HG03139 (cell line): ENCODE measurements at regions not wholly inside any gene's neighbourhood (a gene's known extent, or its start where the extent isn't known, plus 50 kb on each side); places are given as distances from the start of the nearest gene placed in this dataset.

ENCODE experiments used
- ATAC-seq: cut with Tn5 transposase; IDR thresholded peaks from one replicate; pipeline ENCODE4 v1.9.1; 2021; ENCODE audit not compliant: unreplicated experiment

- ATAC-seq = no peak
These were observed 245.5 kb upstream of the HS6ST1 start for GRCh38 chr2:128564131-128564530.

GRCh38 chr2:128564551-128564950 is 245.9 kb upstream of the HS6ST1 start:
- ATAC-seq = no peak

DNA sequence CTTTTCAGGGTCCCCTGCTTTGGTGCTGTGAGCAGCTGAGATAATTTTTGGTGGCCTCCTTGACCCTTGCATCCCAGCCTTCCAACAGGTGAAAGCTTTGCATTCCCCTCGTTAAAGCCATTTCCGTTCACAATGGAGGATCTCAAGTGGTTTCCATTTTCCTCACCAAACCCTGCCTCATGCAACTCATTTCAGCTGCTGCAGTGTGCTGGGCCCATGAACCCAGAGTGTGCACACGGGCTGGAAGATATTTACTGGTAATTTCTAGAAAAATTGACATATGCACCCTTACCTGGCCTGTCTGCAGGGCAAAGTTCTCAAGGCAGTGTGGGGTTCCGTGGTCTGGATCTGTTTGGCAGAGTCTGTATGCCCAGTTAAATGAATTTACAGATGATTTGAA is 246.8 kb upstream of the HS6ST1 start:
- no peak for ATAC-seq

DNA sequence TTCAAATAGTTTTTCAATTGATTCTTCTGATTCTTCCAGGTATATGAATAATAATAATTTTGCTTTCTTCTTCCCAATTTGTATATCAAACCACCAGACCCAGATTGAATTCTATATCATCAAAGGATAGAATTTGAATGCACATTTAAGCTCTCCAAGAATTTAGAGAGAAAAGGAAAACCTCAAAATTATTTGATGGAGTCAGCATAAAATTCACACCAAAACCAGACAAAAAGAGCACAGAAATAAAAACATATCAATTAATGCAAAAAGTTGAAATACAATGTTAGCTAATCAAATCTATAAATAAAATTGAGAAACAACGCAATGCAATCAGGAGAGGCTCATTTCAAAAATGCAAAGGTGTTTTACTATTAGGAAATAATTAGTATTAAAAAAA is 248.0 kb upstream of the HS6ST1 start:
- no peak for ATAC-seq

GRCh38 chr2:128568106-128568505 is 249.4 kb upstream of the HS6ST1 start:
- ATAC-seq = no peak

DNA sequence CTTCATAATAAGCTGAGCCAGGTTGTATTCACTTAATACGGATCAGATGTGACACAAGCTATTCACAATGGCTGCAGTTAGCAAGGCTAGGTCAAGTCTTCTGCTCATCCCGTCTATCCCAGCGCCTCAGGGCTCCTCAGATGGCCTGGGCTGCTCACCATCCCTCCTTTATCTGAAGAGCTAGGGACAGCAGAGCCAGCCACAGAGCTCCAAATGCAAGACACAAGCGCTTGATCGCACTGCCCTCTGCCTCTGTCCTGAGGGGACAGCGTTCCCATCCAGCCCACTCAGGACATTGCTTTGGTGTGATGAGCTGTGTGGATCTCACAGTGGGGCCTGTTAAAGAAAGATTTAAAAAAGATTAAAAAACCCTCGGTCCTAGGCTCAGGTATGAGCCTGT is 254.4 kb upstream of the HS6ST1 start:
- ATAC-seq = no peak

GRCh38 chr2:128573531-128573930 is 254.9 kb upstream of the HS6ST1 start:
- ATAC-seq = no peak

DNA sequence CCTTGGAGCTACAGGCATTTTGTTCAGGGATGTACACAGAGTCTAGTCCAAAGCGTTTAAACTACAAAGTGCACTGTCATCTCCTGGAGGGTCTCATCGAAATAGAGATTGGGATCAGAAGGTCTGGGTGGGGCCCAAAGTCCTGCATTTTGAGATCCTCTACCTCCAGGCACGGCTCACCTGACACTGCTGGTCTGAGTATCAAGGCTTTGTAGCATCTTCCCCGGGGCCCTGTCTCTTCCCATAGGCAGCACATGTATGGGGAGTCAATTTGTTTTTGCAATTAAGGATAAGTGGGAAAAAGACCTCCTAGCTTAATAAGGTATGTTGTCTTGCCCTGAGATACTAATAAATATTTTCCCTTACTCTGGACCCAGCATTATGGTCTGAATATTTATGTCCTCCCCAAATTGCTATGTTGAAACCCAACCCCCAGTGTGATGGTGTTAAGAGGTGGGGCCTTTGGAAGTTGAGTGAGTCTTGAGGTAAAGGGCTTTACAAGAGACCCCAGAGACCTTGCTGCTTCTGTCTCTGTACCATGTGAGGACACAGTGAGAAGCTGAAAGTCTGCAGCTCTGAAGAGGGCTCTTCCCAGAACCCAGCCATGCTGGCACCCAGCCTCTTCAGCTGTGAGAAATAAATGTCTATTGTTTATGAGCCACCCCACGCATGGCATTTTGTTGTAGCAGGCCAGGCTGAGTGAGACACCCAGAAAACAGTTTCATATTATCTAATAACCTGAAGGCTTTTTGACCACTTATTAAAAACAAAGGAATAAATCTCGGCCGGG is 258.7 kb upstream of the HS6ST1 start:
- no peak for ATAC-seq

DNA sequence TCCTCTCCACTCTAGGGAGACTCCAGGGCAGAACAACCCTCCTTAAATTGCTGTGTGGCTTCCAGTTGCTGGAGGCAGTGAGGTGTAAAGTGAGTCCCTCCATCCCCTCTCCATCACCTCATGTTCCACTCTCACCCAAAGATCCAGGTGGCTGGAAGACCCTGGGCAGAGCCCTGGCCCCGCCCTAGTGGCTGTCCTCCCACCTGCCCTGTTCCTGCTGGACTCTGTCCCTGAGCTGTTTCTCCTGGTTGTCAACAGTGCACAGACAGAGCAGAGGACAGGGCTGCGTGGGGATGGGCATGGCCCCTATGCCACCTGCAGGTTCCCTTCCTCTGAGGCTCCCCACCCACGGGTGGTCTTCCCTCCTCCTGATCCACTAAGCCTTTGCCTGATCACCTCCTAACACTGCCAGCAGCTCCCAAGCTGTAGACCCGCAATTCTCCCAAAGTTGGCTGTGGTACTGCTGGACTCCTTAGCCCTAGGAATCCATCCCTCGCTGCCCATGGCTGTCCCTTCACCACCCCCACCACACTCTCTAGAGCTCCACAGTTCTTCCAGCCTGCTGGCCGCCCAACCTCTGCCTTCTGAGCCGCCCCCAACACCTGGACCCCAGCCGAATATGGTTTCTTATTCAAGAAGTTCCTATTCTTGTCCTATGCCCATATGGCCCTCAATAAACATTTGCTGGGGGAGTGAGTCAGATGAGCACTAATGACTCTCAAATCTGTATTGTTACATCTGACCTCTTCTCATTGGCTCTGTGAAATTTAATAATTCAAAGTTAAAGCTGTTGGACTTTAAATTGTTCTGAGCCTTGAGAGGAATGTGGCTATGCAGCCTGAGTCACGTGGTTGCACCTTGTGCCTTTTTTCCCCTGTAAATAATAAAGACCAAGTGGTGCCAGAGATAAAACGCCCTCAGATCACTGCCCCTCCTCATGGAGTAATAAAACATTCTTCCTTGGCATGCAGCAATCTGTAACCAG is 260.0 kb upstream of the HS6ST1 start:
- no peak for ATAC-seq

GRCh38 chr2:128579825-128580224 is 261.2 kb upstream of the HS6ST1 start:
- no peak for ATAC-seq

DNA sequence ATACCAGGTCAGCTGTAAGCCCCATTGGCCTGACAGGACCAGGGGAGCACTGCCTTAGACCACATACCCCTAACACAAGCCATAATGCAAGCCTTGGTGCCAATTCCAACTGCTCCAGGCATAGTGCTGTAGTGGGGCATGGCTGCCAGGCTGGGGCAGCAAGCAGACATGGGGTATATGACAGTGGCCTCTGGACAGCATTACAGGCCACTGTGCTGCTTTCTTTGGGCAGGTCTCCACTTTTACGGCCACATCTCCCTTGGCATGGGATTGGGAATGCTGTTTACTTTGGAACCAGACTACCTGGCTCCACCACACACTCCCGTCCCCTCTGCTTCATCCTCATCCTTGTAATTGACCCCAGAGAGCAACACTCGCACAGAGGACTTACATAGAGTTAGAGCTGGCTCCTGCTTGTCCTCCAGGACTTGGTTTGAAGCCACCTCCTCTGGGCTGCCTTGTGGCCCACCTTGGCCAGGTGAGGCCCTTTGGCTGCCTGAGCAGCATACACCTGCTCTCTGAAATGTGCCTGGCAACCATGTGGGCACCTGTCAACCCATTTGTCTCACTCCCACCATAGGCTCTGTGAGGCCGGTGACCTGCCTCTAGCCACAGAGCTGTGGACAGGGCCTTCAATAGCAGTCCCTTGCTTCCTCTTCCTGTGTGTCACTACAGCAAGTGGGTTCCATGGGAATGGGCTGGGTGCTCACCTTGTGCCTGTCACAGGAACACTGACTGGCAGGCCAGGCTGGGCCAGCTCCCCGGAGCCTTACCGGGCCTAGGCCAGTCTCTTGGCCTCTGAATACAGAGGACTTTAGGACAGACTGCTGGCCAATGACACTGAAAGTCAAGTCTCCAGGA is 262.6 kb upstream of the HS6ST1 start:
- no peak for ATAC-seq

DNA sequence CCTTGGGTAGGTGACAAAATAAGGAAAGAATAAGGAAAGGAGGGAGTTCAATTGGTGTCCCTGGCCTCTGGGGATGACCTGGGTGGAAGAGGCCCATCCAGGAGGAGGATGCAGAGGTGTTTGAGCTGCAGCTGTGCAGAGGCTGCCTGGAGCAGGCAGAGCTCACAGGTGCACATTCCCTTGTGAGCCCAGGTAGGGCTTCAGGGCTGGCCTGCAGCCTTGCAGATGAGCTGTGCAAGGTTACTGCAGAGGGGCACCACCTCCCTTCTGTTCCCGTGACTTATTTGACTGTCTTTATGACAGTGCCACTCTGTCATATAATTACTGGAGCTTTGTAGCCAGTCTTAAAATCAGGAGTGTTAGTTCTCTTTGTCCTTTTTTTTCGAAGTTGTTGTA is 263.2 kb upstream of the HS6ST1 start:
- no peak for ATAC-seq

DNA sequence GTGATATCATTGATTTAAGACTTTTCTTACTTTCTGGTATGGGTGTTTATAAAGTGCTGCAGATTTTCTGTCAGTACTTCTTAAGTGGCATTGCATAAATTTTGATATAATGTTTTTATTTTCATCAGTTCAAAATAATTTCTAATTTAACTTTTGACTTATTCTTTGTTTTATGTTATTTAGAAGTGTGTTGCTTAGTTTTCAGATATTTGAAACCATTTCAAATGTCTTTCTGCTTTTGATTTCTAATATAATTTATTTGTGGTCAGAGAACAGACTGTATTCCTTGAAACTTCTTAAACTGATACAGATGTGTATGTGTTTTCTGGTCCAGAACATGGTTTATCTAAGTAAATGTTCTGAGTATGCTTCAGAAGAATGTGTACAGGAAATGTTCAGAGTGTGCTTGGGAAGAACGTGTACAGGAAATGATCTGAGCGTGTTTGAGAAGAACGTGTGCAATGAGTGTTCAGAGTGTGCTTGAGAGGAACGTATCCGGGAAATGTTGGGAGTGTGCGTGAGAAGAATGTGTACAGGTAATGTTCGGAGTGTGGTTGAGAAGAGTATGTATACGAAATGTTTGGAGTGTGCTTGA is 265.7 kb upstream of the HS6ST1 start:
- ATAC-seq = no peak

DNA sequence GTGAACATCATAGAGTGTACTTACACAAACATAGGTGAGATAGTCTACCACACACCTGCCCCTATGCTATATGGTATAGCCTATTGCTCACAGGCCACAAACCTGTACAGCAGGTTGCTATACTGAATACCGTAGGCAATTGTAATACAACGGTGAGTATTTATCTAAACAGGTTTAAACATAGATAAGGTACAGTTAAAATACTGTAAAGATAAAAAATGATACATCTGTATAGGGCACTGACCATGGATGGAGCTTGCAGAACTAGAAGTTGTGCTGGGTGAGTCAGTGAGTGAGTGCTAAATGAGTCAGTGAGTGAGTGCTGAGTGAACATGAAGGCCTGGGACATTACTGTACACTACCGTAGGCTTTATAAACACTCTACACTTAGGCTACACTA is 267.0 kb upstream of the HS6ST1 start:
- no peak for ATAC-seq

DNA sequence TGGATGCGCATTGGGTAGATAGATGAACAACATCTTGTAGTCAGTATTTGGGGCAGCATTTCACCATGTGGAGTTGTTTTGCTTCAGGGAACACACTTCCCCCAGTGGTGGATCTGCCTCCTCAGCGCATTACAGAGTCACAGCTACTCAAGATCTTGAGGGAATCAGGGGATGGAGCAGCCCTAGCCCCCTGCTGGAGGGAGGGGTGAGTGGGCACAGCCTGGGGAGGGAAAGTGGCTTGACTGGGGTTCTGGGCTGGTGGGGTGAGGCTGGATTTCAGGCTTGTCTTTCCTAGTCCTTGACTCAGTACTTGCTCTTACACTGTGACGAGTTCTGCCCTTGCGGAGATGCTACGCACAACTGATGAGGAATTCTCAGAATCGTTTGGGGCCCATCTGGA is 271.0 kb upstream of the HS6ST1 start:
- ATAC-seq = no peak

GRCh38 chr2:128590309-128591021 is 271.8 kb upstream of the HS6ST1 start:
- ATAC-seq = no peak

DNA sequence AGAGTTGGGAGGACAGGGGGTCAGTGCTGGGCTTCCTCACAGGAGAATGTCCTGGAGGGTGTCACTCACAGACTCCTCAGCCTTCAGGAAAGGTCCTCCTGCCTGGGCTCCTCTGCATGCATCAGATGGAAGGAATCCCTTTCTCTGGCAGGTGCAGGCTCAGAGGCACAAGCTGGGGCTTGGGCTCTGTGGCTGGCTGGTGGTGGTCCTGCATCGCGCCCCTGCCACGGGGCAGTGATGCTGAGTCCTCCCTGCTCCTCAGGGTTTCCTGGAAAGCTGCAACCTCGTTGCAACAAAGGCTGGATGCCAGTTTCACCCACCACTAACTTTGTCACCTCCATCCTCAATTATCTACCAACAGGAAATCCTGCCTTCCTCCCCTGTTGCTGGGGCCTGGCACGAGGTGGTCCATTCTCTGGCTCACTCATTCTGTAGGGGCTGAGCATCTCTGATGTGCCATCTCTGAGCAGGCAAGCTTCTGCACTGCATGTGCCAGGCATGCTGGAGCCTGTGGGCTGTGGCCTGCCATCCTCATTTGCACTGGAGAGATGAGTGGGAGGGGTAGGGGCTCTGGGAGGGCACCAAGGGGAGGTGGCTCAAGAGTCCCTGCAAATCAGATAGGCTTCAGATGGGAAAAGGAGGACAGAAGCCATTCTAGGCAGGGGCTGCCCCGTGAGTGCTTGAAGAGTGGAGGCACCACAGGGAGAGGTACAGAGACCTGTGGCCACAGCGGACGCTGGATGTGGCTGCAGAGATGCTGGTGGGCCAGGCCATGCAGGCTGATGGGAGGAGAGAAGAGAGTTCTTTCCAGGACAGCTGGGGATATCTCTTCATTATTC is 272.6 kb upstream of the HS6ST1 start:
- no peak for ATAC-seq

DNA sequence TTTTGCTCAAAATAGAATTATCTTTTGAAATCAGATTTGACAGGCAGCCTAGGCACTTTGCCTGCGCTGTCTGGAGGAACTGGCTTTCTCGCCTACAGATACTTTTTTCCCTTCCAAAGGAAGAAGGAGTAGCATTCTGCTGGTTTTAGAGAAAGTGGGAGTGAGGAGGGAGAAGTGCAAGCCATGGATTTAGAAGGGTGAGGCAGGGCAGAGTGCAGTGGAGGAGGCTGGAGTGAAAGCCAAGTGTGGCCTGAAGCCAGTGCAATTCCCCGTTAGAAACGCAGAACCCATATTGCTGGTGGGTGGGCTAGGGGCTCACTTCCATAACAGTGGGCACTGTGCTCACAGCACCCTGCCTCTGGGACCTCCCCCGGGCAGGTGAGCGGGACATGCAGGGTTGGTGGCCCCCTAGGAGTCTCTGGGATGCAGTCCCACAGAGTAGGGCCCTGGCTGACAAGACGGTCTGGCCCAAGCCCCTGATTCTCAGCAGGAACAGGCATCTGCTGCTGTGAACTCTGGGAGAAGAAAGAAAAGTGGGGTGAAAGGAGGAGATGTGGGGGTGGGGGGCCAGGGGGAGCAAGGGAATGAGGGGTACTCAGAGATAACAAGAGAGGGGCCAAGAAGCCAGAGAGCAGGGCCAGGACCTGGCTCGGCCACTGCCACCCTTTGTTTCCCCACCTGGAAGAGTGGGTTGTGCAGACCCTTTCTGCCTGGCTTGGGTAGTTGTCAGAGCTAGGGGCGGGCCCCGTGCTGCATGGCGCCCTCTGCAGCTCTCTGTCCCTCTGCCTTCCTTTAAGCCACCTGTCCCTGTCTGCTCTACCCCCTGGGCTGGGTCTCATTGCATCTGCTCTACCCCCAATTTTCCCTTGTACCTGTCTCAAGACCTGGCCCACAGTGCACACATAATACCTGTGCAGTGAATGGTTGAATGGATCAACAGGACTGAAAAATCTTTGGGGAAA is 273.5 kb upstream of the HS6ST1 start:
- no peak for ATAC-seq
